Erythroblast (primary cell): ENCODE measurements at regions not wholly inside any gene's neighbourhood (a gene's known extent, or its start where the extent isn't known, plus 50 kb on each side); places are given as distances from the start of the nearest gene placed in this dataset.
"Not testable (repeated sequence)": the region's sequence is repeated elsewhere in the genome, so short reads cannot be mapped to it uniquely, and the experiment has no call there.

Experiments
- GATA1 ChIP-seq: IDR thresholded peaks from 2 replicates; pipeline ENCODE4 v1.6.1; 2011; ENCODE audit warnings: low read depth, mild to moderate bottlenecking, control low read depth, low read length, moderate library complexity
- POLR2A ChIP-seq: IDR thresholded peaks from 2 replicates; pipeline ENCODE4 v1.6.1; 2011; ENCODE audit warnings: mild to moderate bottlenecking, low read length

GRCh38 chr4:123004079-123004478 lies 81.7 kb upstream of the NUDT6 start:
- TF ChIP-seq POLR2A, GATA1: not testable (repeated sequence)
